ENCODE measurements at regions not wholly inside any gene's neighbourhood (a gene's known extent, or its start where the extent isn't known, plus 50 kb on each side); places are given as distances from the start of the nearest gene placed in this dataset.

- Mint-ChIP-seq H3K27ac (ENCODE audit: unreplicated experiment) (no peak overlapping the region), H3K9me3 (ENCODE audit: unreplicated experiment) (no peaks in the 10 kb centered on the region), H3K27me3 (ENCODE audit: unreplicated experiment) (no peaks in the 10 kb centered on the region), H3K36me3 (ENCODE audit: unreplicated experiment) (no peaks in the 10 kb centered on the region), H3K4me3 (ENCODE audit: unreplicated experiment) (no peak overlapping the region), H3K4me1 (ENCODE audit: low read depth, unreplicated experiment) (no peaks in the 10 kb centered on the region)
- no peak for TF ChIP-seq CTCF (IDR thresholded peaks at IDR 0.05; ENCODE audit: partially characterized antibody, unreplicated experiment)
- DNase-seq = no peak
These were observed 455.2 kb upstream of the DYNLRB2 start for GRCh38 chr16:80085606-80086005.

GRCh38 chr16:80084614-80085013 lies 456.2 kb upstream of the DYNLRB2 start:
- Mint-ChIP-seq H3K9me3 (ENCODE audit: unreplicated experiment) (no peaks in the 10 kb centered on the region), H3K27me3 (ENCODE audit: unreplicated experiment) (peaks cover 2% of the 10 kb centered on the region), H3K4me1 (ENCODE audit: low read depth, unreplicated experiment) (no peaks in the 10 kb centered on the region), H3K36me3 (ENCODE audit: unreplicated experiment) (no peaks in the 10 kb centered on the region), H3K4me3 (ENCODE audit: unreplicated experiment) (no peak overlapping the region), H3K27ac (ENCODE audit: unreplicated experiment) (no peak overlapping the region)
- DNase-seq = no peak
- no peak for TF ChIP-seq CTCF (IDR thresholded peaks at IDR 0.05; ENCODE audit: partially characterized antibody, unreplicated experiment)

- Mint-ChIP-seq H3K4me1 (ENCODE audit: low read depth, unreplicated experiment) (no peaks in the 10 kb centered on the region), H3K27ac (ENCODE audit: unreplicated experiment) (no peak overlapping the region), H3K27me3 (ENCODE audit: unreplicated experiment) (peaks cover 2% of the 10 kb centered on the region), H3K36me3 (ENCODE audit: unreplicated experiment) (no peaks in the 10 kb centered on the region), H3K9me3 (ENCODE audit: unreplicated experiment) (no peaks in the 10 kb centered on the region), H3K4me3 (ENCODE audit: unreplicated experiment) (no peak overlapping the region)
- no peak for TF ChIP-seq CTCF (IDR thresholded peaks at IDR 0.05; ENCODE audit: partially characterized antibody, unreplicated experiment)
- no peak for DNase-seq
These were observed 456.6 kb upstream of the DYNLRB2 start for GRCh38 chr16:80084163-80084562.

- DNase-seq = no peak
- Mint-ChIP-seq H3K9me3 (ENCODE audit: unreplicated experiment) (no peaks in the 10 kb centered on the region), H3K4me1 (ENCODE audit: low read depth, unreplicated experiment) (no peaks in the 10 kb centered on the region), H3K27me3 (ENCODE audit: unreplicated experiment) (peaks cover 2% of the 10 kb centered on the region), H3K27ac (ENCODE audit: unreplicated experiment) (no peak overlapping the region), H3K4me3 (ENCODE audit: unreplicated experiment) (no peak overlapping the region), H3K36me3 (ENCODE audit: unreplicated experiment) (no peaks in the 10 kb centered on the region)
- no peak for TF ChIP-seq CTCF (IDR thresholded peaks at IDR 0.05; ENCODE audit: partially characterized antibody, unreplicated experiment)
These were observed 457.9 kb upstream of the DYNLRB2 start for GRCh38 chr16:80082906-80083305.

- no peak overlapping the region for H3K4me3 Mint-ChIP-seq (ENCODE audit: unreplicated experiment)
- H3K27me3 Mint-ChIP-seq (ENCODE audit: unreplicated experiment) = peaks cover 2% of the 10 kb centered on the region
- H3K9me3 Mint-ChIP-seq (ENCODE audit: unreplicated experiment) = no peaks in the 10 kb centered on the region
- no peaks in the 10 kb centered on the region for H3K4me1 Mint-ChIP-seq (ENCODE audit: low read depth, unreplicated experiment)
- TF ChIP-seq CTCF (IDR thresholded peaks at IDR 0.05; ENCODE audit: partially characterized antibody, unreplicated experiment) = no peak
- no peaks in the 10 kb centered on the region for H3K36me3 Mint-ChIP-seq (ENCODE audit: unreplicated experiment)
- DNase-seq = no peak
- no peak overlapping the region for H3K27ac Mint-ChIP-seq (ENCODE audit: unreplicated experiment)
These were observed 458.9 kb upstream of the DYNLRB2 start for GRCh38 chr16:80081846-80082245.

Measured in glutamatergic neuron (in vitro differentiated cells).